Astrocyte of the spinal cord (primary cell): ENCODE measurements at regions not wholly inside any gene's neighbourhood (a gene's known extent, or its start where the extent isn't known, plus 50 kb on each side); places are given as distances from the start of the nearest gene placed in this dataset.

Source experiments
- DNase-seq: peaks from one replicate; pipeline ENCODE4 v3.0.0; 2011; ENCODE audit warnings: low read depth, low spot score
- H3K4me3 ChIP-seq: 2 replicates; pipeline ENCODE4 v1.5.1; 2011; ENCODE audit warnings: low read depth, mild to moderate bottlenecking, low read length, moderate library complexity
- CTCF ChIP-seq: IDR thresholded peaks from 2 replicates; pipeline ENCODE4 v1.5.1; 2012; ENCODE audit warnings: low read depth, mild to moderate bottlenecking, low read length, inconsistent platforms
- in situ Hi-C: cut with HindIII; loops from 2 replicates; pipeline ENCODE4 v1.10.0; 2017; ENCODE audit warnings: low sequenced_read_pairs

GRCh38 chr5:163245584-163245983, 191.8 kb upstream of the CCNG1 start:
- no peak overlapping the region for H3K4me3 ChIP-seq
- no peak for TF ChIP-seq CTCF
- no peak for DNase-seq
- in situ Hi-C loops, result no loop called here

- peak; percentile 68 for DNase-seq
- in situ Hi-C loops, result no loop called here
- no peak overlapping the region for H3K4me3 ChIP-seq
- no peak for TF ChIP-seq CTCF
Observed at GRCh38 chr5:163248333-163248732, 189.1 kb upstream of the CCNG1 start.

GRCh38 chr5:163248871-163249270, 188.5 kb upstream of the CCNG1 start:
- DNase-seq, result peak; percentile 79
- TF ChIP-seq CTCF, result no peak

GRCh38 chr5:163252950-163253349, 184.4 kb upstream of the CCNG1 start:
- in situ Hi-C loops, result no loop called here
- H3K4me3 ChIP-seq, result no peak overlapping the region
- DNase-seq, result no peak
- TF ChIP-seq CTCF, result no peak

More at GRCh38 chr5:163248871-163249270, 188.5 kb upstream of the CCNG1 start:
- H3K4me3 ChIP-seq, result no peak overlapping the region
- in situ Hi-C loops, result no loop called here

GRCh38 chr5:163259495-163259894, 177.9 kb upstream of the CCNG1 start:
- no peak for TF ChIP-seq CTCF
- no peak for DNase-seq
- in situ Hi-C loops, result no loop called here
- no peak overlapping the region for H3K4me3 ChIP-seq

GRCh38 chr5:163260471-163260870, 176.9 kb upstream of the CCNG1 start:
- no peak for TF ChIP-seq CTCF
- no peak for DNase-seq
- H3K4me3 ChIP-seq, result no peak overlapping the region
- in situ Hi-C loops, result no loop called here

- no peak for DNase-seq
- TF ChIP-seq CTCF, result no peak
- H3K4me3 ChIP-seq, result no peak overlapping the region
- in situ Hi-C loops, result no loop called here
Observed at GRCh38 chr5:163260961-163261360, 176.4 kb upstream of the CCNG1 start.
